DMS53 treated with DMSO at 0.1 percent for 48 hours (cell line): ENCODE measurements at regions not wholly inside any gene's neighbourhood (a gene's known extent, or its start where the extent isn't known, plus 50 kb on each side); places are given as distances from the start of the nearest gene placed in this dataset.
"Not testable (repeated sequence)": the region's sequence is repeated elsewhere in the genome, so short reads cannot be mapped to it uniquely, and the experiment has no call there.

Experiments
- DNase-seq: peaks from one replicate; lab custom pipeline; 2025; ENCODE audit not compliant: unreplicated experiment; lab: John Stamatoyannopoulos, UW

DNA sequence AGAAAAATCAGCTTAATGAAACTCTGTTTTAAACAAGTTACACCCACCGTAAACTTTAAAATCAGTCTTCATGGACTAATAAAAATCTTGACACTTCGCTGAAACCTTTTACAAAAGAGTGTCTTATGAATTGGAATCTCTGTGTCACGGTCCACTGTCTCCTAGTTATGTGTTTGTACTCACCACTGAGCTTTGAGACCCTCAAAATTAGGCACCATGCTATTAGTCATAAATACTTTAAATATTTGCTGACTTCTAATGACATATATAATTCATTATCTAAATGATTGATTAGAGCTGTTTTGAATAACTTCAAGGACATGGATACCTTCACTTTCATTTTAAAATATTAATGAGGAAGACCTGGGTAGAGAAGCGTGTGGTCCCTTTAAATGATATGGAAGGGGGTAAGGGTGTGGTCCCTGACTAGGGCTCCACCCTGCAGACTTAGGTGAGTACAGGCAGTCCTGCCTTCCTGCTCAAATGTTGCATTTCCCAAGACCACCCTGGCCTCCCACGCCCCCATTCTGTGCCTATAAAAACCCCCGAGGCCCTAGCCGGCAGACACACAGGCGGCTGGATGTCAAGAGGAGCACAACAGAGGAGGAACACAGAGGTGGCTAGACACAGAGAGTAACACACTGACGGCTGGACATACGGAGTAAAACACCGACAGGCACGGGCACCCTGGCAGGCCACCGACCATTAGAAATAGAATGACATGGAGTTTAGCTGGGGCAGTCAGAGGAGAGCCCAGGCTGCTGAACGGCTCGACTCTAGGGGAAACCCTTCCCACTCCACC is 179.0 kb upstream of the CDH9 start:
- no peak for DNase-seq

DNA sequence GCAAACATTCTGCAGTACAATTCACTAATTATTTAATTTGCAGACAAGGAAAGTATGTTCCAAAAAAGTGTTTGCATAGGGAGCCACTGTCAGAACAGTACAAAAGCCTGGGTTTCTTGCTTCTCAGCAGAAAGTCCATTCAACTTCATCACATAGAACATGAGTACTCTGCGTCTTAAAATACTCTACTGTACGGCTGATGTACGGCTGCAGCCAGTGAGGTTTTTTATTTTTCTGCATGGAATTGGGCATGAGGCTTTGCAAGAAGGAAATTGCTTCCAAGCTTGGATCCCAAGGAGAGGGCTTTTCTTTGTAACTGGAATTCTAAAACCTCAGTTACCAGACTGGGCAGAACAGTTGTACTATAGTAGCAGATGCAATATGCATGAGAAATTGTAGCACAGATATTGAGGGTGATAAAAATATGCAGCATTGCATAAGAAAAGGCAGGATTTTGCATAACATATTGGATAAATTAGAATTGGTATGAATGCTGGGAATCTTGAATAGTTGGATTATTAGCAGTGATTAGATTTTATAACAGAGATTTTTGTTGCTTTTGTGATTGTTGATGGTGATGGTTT is 178.1 kb upstream of the CDH9 start:
- DNase-seq = no peak

DNA sequence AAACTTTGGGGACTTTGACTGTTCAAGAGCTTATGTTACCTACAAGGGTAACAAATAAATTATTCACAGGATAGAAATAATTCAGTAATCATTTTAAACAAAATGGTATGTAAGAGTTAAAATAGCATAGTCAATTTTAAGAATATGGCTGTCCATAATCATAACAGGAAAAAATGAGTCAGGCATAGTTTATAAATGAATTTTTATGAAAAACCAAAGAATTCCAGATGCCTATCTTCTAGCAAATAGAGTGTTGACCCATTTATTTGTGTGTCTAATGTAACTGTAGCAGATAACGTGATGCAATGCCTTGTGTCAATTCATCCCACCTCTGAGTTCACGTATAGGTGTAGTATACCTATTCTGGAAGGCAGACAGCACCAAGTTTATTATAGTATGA is 169.7 kb upstream of the CDH9 start:
- DNase-seq = no peak

DNA sequence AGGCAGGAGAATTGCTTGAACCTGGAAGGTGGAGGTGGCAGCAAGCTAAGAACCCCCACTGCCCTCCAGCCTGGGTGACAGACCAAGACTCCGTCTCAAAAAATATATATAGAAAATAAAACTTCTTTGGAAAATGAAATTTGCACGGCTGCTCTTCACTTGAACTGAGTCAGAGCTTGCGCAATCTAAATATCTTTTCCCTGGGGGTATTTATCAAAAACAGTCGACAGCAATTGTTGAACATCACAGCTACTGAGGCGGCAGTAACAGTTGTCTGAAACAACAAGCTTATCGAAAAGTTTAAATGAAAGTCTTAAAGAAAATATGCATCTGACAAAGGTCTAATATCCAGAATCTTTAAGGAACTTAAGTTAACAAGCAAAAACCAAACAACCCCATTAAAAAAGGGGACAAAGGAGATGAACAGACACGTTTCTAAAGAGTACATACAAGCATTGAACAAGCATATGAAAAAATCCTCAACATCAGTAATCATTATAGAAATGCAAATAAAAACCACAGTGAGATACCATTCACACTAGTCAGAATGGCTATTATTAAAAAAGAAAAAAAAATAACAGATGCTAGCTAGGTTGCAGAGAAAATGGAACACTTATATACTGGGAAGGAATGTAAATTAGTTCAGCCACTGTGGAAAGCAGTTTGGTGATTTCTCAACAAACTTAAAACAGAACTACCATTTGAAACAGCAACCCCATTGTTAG is 153.6 kb upstream of the CDH9 start:
- no peak for DNase-seq

DNA sequence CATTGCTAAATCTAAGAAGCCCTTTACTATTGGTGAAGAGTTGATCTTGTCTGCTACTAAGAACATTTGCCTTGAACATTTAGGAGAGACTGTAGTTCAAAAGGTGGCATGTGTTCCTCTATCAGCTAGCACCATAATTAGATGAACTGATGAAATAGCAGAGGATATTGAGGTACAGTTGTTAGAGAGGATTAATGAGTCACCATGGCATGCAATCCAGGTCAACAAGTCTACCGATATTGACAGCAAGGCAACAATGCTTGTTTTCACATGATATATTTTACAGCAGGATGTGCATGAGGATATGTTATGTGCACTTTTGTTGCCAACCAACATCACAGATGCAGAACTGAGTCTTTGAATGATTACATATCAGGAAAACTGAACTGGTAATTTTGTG is 134.3 kb upstream of the CDH9 start:
- DNase-seq = no peak

DNA sequence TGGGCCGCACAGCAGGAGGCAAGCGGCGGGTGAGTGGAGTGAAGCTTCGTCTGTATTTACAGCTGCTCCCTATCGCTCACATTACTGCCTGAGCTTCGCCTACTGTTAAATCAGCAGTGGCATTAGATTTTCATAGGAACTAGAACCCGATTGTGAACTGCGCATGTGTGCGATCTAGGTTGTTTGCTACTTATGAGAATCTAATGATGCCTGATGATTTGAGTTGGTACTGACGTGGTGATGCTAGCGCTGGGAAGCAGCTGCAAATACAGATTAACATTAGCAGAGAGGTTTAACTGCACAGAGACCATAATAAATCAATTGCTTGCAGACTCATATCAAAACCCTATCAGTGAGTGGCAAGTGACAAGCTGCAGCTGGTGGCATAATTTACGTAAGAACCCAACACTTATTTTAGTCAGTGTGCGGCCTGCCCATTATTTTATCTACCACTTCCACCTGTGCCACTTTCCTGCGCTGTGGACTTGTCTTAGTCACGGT is 133.4 kb upstream of the CDH9 start:
- DNase-seq = no peak

DNA sequence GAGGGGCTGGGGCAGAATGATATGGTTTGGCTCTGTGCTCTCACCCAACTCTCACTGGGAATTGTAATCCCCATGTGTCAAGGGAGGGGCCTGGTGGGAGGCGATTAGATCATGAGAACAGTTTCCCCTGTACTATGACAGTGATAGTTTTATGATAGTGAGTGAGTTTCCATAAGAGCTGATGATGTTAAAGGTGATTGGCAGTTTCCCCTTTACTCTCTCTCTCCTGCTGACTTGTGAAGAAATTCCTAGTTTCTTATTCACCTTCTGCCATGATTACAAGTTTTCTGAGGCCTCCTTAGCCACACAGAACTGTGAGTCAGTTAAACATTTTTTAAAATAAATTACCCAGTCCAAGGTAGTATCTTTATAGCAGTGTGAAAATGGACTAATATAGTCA is 120.4 kb upstream of the CDH9 start:
- DNase-seq = no peak

DNA sequence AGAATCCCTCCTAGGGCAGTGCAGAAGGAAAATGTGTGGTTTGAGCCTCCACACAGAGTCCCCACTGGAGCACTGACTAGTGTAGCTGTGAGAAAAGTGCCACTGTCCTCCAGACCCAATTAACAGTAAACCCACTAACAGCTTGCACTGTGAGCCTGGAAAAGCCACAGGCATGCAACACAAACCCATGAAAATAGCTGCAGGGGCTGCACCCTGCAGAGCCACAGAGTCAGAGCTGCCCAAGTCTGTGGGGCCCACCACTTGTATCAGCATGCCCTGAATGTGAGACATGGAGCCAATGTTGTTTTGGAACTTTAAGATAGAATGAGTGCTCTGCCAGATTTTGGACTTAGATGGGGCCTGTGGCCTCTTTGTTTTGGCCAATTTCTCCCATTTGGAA is 119.8 kb upstream of the CDH9 start:
- DNase-seq = no peak

DNA sequence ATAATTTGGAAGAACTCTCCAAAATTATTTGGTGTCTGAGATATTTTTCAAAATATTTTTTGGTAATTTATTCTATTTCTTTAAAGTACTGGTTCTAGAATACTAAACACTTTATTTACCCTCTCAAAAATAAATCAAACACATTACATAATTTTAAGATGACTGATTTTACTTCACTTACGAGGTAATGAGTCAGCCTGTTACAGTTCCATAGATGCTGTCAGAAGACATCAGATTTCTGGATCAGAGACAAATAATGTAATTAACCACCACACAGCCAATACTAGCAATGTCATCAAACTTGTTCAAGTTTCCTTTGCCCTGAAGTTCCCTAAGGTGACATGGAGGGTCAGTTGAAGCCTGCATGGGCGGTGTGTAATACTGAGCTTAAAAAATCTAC is 106.1 kb upstream of the CDH9 start:
- DNase-seq = no peak

DNA sequence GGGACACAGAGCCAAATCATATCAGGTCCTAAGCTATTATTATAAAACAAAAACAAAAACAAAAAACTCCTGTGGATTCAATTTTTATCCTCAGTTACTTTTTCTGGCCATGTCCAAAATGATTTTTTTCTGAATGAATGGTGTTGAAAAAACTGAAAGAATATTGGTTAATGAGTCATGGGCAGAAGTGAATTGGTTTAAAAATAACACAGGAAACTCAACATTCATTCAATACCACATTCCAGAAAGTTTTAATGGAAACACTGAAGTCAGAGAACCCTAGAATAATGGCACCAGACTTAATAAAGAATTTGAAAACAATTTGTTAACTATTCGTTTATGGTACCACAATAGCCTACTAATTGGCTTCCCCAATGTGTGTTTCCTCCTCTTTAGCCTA is 102.4 kb upstream of the CDH9 start:
- DNase-seq = no peak

DNA sequence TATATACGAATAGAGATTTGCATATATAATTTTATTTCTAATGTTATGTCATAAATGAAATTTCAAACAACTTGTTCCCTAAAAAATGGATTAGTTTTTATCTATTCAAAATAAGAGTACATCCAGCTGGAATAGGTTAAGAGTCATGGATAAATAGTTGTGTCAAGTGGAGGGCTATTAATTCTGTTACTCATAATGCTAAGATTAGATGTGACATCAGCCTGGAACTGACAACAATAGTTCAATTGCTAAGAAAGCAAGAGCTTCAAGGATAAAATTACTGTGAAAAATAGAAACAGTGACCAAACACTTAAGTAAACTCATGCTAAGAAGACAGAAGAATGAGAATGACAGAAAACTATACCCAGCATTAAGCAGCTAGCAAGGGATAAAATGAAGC is 92.2 kb upstream of the CDH9 start:
- peak; percentile 57 for DNase-seq

DNA sequence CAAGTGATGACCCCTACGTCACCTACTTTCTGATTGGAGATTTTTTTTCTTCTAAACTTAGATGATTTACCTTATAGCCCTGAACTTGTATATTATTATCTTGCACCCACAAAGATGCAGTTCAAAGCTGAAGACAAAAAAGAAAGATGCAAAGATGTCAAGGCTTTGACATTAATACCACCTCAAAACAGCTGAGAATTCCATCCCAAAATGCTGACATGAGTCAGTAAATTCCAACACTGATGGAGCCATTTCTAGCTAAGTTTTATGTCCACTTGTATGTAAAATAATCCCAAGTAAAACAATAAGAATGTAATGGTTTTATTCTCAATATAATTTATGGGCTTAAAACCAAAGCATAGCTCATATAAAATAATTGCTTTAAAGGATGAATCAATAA is 91.5 kb upstream of the CDH9 start:
- DNase-seq = no peak

DNA sequence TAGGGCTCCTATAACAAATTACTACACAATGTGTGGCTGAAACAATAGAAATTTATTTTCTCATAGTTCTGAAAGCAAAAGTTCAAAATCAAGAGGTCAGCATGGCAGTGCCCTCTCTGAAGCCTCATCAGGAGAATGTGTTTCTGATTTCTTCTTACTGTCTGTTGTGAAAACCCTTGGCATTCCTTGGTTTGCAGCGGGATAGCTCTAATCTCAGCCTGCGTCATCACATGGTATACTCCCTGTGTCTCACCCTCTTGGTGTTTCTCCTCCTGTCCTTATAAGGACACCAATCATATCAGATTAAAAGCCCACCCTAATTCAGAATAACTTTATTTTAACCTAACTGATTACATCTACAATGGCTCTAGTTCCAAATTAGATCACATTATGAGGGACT is 87.5 kb upstream of the CDH9 start:
- no peak for DNase-seq

DNA sequence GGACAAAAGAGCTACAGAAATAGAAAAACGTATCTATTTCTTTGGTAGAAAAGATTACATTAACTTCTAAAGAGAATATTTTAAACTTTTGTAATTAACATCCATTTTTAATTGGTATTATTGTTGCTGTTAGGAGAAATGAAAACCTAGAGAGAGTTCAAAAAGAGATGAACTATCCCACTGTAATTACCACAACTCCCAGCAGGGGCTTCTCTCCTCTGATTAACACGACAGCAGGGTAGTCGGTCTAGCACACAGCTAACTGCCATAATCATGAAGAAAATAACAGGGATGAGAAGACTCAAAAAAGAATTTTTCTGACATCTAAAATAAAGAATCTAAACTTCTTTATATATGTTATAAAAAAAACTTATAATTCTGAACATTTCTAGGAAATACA is 86.2 kb upstream of the CDH9 start:
- DNase-seq = peak; percentile 24

DNA sequence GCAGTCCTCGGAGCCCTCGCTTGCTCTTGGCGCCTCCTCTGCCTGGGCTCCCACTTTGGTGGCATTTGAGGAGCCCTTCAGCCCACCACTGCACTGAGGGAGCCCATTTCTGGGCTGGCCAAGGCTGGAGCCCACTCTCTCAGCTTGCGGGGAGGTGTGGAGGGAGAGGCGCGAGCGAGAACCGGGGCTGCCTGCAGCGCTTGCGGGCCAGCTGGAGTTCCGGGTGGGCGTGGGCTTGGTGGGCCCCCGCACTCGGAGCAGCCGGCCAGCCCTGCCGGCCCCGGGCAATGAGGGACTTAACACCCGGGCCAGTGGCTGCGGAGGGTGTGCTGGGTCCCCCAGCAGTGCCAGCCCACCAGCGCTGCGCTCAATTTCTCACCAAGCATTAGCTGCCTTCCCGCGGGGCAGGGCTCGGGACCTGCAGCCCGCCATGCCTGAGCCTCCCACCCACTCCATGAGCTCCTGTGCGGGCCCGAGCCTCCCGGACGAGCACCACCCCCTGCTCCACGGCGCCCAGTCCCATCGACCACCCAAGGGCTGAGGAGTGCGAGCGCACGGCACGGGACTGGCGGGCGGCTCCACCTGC is 81.4 kb upstream of the CDH9 start:
- not testable (repeated sequence) for DNase-seq

DNA sequence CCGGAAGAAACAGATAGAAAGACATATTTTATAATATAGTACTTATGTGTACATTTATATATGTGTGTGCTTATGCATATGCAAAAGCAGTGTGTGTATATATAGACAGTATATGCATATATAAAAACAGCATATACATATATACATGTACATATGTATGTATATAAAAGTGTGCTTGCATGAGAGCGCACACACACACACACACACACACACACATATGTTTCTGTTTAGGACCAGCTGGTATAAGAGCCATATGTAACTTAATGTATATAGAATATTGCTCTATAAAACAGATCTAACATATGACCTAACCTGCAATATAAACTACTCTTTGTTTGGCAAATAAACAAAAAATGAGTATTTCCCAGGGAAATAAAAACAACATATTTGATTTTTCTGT is 65.1 kb upstream of the CDH9 start:
- no peak for DNase-seq

DNA sequence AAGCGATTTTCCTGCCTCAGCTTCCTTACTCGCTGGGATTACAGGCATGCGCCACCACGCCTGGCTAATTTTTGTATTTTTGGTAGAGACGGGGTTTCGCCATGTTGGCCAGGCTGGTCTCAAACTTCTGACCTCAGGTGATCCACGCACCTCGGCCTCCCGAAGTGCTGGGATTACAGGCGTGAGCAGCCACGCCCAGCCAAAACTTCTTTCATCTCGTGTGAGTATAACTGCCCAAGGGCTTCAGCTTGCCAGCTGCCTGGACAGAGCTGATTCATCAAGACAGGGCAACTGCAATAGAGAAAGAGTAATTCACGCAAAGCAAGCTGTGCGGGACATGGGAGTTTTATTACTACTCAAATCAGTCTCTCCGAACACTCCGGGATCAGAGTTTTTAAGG is 57.4 kb upstream of the CDH9 start:
- DNase-seq = not testable (repeated sequence)

DNA sequence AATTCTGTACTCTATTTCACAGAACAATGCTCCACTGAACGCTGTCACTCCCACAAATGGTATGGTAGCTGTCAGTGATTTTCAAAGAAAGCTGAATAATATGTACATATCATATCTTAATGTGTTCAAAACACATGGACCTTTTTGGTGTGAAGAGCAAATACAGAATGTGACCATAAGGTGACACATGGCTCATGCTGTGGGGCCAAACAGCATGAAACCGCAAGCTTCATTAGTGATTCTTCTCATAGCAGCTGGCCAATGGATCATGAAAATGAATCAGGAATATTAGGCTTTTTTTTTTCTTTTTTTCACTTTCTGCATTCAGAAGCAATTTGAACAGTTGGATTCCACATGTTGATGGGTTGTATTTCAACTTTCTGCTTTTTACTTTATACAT is 54.9 kb upstream of the CDH9 start:
- no peak for DNase-seq

DNA sequence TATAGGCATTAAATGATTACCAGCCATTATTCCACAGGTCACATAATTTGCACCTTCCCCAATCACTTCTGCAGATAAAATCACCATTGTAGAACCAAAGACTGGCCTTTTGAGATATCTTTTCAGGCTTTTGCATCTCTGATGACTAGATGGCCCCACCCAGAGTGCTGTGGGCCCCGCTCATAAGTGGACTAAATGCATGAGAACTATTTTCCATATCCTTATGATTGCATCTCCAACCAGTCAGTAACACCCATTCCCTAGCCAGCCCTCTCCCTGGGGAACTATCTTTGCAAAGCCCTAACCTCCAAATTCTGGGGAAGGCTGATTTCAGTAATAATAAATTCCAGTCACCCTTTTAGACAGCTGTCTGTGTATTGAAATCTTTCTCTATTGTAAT is 53.5 kb upstream of the CDH9 start:
- no peak for DNase-seq

DNA sequence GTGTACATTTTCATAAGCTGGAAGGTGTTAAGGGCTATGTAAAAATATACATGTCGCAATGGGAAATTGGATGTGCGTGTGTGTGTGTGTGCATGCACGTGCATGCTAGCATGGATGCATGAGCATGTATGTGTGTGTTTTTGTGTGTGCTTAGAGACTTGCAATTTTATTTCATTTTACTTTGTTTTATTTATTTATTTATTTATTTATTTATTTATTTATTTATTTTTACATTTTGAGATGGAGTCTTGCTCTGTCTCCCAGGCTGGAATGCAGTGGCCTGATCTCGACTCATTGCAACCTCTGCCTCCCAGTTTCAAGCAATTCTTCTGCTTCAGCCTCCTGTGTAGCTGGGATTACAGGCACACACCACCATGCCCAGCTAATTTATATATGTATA is 50.4 kb upstream of the CDH9 start:
- DNase-seq = not testable (repeated sequence)
